ENCODE measurements at regions not wholly inside any gene's neighbourhood (a gene's known extent, or its start where the extent isn't known, plus 50 kb on each side); places are given as distances from the start of the nearest gene placed in this dataset.
"Not testable (repeated sequence)": the region's sequence is repeated elsewhere in the genome, so short reads cannot be mapped to it uniquely, and the experiment has no call there.

DNA sequence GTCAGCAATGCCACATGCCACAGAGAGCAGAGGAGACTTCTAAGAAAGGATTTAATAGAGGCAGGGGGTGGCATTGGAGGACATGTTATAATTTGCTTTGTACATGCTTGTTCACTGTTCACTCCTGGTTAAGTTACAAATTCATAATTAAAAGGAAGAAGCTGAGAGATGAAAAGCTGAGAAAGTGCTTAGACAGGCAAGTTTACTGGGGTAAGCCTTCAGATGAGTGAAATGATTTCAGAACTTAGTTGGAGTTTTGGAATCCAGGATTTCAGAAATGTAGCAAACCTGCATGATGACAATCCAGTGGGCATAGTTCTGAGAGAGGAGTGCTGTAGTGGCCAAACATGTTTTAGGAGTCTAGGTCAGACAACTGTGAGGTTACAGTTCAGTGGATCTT, 67.3 kb upstream of the FBXO33 start:
- no peak for DNase-seq

DNA sequence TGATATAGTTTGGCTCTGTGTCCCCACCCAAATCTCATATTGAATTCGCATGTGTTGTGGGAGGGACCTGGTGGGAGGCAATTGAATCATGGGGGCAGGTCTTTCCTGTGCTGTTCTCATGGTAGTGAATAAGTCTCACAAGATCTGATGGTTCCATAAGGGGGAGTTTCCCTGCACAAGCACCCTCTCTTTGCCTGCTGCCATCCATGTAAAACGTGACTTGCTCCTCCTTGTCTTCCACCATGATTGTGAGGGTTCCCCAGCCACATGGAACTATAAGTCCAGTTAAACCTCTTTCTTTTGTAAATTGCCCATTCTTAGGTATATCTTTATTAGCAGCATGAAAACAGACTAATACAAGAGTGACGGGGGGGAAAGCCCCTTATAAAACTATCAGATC, 65.4 kb upstream of the FBXO33 start:
- not testable (repeated sequence) for DNase-seq

DNA sequence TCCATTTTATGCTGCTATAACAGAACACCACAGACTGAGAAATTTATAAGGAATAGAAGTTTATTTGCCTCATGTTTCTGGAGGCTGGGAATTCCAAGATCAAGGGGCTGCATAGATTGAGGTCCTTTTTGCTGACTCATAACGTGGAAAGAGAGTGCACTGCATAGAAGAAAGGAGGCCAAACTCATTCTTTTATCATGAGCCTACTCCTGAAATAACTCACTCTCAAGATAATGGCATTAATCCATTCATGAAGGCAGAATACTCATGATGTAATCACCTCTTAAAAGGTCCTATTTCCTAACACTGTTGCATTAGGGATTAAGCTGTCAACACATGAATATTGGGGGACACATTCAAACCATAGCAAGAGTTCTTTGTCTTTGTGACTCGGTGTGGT, 60.0 kb upstream of the FBXO33 start:
- DNase-seq: no peak

DNA sequence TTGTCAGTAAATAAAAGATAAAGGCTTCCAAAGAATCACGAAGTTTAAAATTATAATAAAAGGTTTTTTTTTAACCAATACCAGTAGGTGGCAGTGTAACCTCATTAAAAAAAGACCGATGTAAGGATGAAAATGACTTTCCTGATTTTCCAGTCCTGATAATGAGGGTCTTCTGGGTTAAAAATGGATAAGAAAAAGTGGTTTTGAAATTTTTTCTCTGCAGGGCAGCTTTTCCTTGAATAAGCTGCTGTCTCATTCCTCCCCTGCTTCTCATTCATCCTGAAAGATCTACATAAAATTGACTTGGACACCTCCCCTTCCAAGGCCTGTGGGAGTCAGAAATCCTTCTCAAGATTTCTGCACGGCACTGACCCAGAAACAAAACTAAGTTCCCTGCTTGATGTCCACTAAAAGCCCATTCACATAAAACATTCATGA, 58.9 kb upstream of the FBXO33 start:
- DNase-seq: no peak

DNA sequence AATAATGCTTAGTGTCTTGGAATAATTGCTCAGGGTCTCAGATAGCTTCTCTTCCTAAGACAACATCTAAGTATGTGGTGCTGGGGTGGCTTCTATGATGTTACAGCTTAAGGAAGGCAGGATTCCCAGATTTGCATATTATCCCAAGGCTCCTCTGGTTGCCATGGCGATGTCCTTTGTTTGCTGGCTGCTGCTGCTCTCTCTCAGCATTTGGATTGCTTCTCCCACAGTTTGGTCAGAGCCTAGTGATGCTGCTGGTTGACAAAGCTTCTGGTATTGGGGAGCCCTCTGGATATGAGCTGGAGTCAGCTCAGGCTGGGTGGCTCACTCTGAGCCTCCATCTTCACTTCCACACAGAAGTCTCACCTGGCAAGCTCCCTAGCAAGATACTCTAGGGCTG, 56.4 kb upstream of the FBXO33 start:
- no peak for DNase-seq

DNA sequence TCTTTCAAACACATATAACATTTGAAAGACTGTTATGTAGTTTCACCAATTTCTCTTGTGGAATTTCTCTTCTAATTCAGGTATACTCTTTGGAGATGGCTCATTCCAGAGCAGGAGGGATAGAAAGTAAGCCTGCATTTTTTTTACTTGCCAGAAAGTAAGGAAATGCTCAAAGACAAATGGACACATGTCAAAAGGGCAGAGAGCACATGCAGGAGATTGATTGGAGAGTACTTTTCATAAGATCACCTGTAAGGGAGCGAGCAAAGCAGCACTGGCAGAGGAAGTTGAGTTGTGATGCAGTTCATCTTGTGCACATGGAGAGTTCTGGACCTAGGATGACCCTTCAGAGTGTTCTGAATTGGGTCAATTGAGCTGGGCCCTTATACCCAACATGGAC, 51.4 kb upstream of the FBXO33 start:
- DNase-seq: no peak
